ENCODE measurements at regions not wholly inside any gene's neighbourhood (a gene's known extent, or its start where the extent isn't known, plus 50 kb on each side); places are given as distances from the start of the nearest gene placed in this dataset.

DNA sequence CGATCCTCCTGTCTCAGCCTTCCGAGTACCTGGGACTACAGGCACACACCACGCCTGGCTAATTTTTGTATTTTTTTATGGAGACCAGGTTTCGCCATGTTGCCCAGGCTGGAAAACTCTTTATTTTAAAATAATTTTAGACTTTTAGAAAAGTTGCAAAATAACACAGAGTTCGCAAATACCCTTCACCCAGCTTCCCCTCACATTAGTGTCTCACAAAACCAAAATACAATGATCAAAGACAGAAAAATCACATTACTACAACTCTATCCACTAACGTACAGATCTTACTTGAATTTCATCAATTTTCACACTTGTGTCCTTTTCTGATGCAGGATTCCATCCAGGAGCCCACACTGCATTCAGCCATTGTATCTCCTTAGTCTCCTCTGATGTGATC lies 58.8 kb upstream of the ERRFI1 start:
- Mint-ChIP-seq H3K4me1 (ENCODE audit: low read depth) (peaks cover 12% of the 10 kb centered on the region), H3K27me3 (ENCODE audit: low read depth) (peaks cover 2% of the 10 kb centered on the region), H3K9me3 (no peaks in the 10 kb centered on the region), H3K27ac (no peak overlapping the region), H3K36me3 (ENCODE audit: low read depth) (no peaks in the 10 kb centered on the region), H3K4me3 (ENCODE audit: low read depth) (no peak overlapping the region)
- no peak for DNase-seq (ENCODE audit: low spot score)
- intact Hi-C loops (cut with micrococcal nuclease), result no loop called here

DNA sequence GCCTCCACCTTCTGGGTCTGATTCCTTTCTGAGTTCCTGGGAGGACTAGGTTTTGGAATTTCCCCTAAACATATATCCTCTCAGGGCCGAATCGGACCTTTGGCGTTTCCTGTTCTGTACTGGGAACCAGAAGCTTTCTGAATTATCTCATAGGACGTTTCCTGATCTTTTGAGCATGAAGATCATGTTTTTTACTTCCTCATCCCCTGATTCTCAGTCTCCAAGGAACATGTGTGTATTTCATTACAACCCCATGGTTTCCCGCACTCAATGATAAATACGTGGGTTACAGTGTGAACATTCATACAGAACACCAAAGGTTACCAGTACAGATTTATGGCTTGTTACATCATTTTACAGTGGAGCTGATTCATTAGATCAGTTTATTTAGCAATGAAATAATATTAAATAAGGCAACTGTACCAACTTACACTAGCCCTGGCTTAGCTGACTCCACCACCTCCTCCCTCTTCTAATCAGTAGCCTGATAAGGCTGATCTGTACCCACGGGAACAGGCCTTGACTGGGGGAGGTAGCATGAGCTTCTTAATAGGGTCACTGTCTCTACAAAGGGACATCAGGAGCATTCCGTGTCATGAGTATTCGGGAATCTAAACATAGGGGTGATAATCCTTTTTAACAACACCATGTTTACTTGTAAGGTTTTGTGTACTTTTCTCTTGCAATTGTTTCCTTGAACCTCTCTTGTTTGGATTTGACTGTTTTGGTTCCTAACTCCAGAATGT lies 57.8 kb upstream of the ERRFI1 start:
- intact Hi-C loops (cut with micrococcal nuclease), result no loop called here
- DNase-seq (ENCODE audit: low spot score), result no peak
- Mint-ChIP-seq H3K27me3 (ENCODE audit: low read depth) (peaks cover 2% of the 10 kb centered on the region), H3K9me3 (no peaks in the 10 kb centered on the region), H3K4me1 (ENCODE audit: low read depth) (peaks cover 2% of the 10 kb centered on the region), H3K36me3 (ENCODE audit: low read depth) (no peaks in the 10 kb centered on the region), H3K27ac (no peak overlapping the region), H3K4me3 (ENCODE audit: low read depth) (no peak overlapping the region)

DNA sequence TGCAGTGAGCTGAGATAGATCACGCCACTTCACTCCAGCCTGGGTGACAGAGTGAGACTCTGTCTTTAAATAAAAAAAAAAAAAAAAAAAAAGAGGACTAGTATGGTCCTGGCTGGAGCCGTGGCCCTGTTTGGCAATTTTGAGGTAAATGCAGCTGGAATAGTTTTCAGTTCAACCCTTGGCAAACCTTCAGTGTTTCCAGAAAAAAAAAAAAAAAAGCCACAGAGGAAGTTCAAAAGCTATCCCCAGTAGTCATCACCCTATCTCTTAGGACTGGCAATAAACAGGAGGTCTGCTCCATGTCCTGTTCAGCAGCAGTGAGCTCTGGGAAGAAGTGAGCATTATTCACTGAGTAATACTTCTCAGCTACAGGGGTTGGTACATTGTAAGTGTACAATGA lies 56.8 kb upstream of the ERRFI1 start:
- intact Hi-C loops (cut with micrococcal nuclease), result no loop called here
- no peaks in the 10 kb centered on the region for H3K9me3 Mint-ChIP-seq

DNA sequence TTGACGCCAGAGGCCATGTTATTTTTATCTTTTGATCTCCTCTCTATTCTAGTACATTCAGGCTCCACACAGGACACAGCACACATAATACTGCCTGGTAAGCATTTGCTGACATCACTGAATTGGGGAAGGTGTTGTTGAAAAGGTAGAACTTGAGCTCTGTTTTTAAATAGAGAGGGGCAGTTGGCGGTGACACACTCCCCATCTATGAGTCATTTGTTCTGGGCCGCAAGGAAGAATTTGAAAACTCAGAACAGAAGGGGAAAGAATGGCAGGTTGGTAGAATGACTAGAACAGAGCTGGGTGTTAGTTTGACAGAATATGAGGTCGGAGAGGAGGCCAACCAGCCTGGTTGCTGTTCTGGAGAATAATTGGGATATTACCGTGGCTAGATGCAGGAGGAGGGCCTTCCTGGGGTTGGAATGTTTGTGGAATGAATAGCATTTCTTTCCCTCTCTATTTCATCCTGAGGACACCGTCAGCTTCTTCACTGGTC lies 52.1 kb upstream of the ERRFI1 start:
- H3K4me3 Mint-ChIP-seq (ENCODE audit: low read depth), result no peak overlapping the region
- peaks cover 9% of the 10 kb centered on the region for H3K4me1 Mint-ChIP-seq (ENCODE audit: low read depth)
- H3K9me3 Mint-ChIP-seq, result no peaks in the 10 kb centered on the region
- DNase-seq (ENCODE audit: low spot score), result no peak
- intact Hi-C loops (cut with micrococcal nuclease), result no loop called here
- no peaks in the 10 kb centered on the region for H3K27me3 Mint-ChIP-seq (ENCODE audit: low read depth)
- H3K27ac Mint-ChIP-seq, result peak overlapping the region; percentile 13
- H3K36me3 Mint-ChIP-seq (ENCODE audit: low read depth), result no peaks in the 10 kb centered on the region

More for the DNA sequence above, 56.8 kb upstream of the ERRFI1 start:
- peaks cover 9% of the 10 kb centered on the region for H3K4me1 Mint-ChIP-seq (ENCODE audit: low read depth)
- H3K4me3 Mint-ChIP-seq (ENCODE audit: low read depth), result no peak overlapping the region
- peaks cover 2% of the 10 kb centered on the region for H3K27me3 Mint-ChIP-seq (ENCODE audit: low read depth)
- no peaks in the 10 kb centered on the region for H3K36me3 Mint-ChIP-seq (ENCODE audit: low read depth)
- H3K27ac Mint-ChIP-seq, result no peak overlapping the region
- no peak for DNase-seq (ENCODE audit: low spot score)

DNA sequence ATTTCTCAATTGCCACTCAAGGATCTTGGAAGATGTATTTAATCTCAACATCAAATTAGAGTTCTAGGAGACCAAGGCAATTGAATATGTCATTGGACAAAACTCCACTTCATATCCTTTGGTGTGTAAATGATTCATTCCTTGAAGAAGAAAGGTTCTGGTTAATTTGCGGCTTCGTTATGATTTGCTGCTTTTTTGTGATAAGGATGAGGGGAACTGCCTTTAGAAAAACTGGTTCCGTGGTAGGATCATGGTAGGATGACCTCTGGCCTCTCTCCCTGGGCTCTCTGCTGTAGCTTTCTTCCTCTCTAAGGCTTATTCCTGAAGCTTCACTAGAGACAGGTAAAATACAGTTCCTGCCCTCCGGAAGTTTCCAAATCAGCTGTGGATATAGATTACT lies 51.5 kb upstream of the ERRFI1 start:
- intact Hi-C loops (cut with micrococcal nuclease), result no loop called here
- Mint-ChIP-seq H3K27ac (no peak overlapping the region), H3K9me3 (no peaks in the 10 kb centered on the region), H3K4me3 (ENCODE audit: low read depth) (no peak overlapping the region), H3K36me3 (ENCODE audit: low read depth) (no peaks in the 10 kb centered on the region), H3K27me3 (ENCODE audit: low read depth) (no peaks in the 10 kb centered on the region), H3K4me1 (ENCODE audit: low read depth) (peaks cover 9% of the 10 kb centered on the region)
- no peak for DNase-seq (ENCODE audit: low spot score)

DNA sequence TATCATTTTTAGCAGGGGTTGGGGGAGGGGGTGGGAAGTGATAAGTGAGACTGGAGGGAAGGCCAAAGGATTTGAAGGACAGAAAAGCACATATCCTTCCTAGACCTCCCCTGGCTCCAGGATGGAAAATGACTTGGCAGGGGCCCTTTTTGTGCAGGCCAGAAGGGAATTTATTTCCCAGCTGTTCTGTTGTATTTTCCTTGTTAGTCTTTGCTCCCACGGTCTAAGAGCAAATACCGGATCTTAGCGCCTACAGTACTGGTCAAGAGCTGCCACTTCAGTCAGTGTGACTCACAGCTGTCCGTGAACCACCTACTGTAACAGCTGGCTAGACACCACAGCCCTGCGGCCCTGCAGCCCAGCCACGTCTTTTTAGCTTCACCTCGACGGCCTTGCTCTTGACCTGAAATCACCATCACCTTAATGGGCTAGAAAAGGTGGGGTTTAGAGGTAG lies 51.0 kb upstream of the ERRFI1 start:
- no peak overlapping the region for H3K4me3 Mint-ChIP-seq (ENCODE audit: low read depth)
- H3K27me3 Mint-ChIP-seq (ENCODE audit: low read depth), result no peaks in the 10 kb centered on the region
- no peaks in the 10 kb centered on the region for H3K36me3 Mint-ChIP-seq (ENCODE audit: low read depth)
- H3K4me1 Mint-ChIP-seq (ENCODE audit: low read depth), result peaks cover 9% of the 10 kb centered on the region
- no peak overlapping the region for H3K27ac Mint-ChIP-seq
- no peak for DNase-seq (ENCODE audit: low spot score)
- intact Hi-C loops (cut with micrococcal nuclease), result no loop called here
- H3K9me3 Mint-ChIP-seq, result no peaks in the 10 kb centered on the region

DNA sequence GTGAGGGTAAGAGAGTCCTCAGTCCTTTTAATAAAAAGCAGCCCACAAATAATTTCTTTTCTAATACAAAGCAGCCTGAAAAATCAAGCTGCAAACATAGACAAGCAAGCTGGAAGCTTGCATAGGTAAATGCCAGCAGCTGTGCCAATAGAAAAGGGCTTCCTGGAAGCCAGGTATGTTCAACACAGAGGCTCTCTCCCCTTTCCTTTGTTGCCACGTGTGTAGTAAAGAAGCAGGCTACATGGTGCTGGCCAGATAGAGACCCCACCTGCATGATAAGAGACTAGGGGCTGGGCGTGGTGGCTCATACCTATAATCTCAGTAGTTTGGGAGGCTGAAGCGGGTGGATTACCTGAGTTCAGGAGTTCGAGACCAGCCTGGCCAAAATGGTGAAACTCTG lies 50.1 kb upstream of the ERRFI1 start:
- H3K4me3 Mint-ChIP-seq (ENCODE audit: low read depth), result no peak overlapping the region
- peaks cover 9% of the 10 kb centered on the region for H3K4me1 Mint-ChIP-seq (ENCODE audit: low read depth)
- H3K27ac Mint-ChIP-seq, result no peak overlapping the region
- intact Hi-C loops (cut with micrococcal nuclease), result no loop called here
- no peaks in the 10 kb centered on the region for H3K36me3 Mint-ChIP-seq (ENCODE audit: low read depth)
- H3K27me3 Mint-ChIP-seq (ENCODE audit: low read depth), result no peaks in the 10 kb centered on the region
- no peak for DNase-seq (ENCODE audit: low spot score)
- no peaks in the 10 kb centered on the region for H3K9me3 Mint-ChIP-seq
